HL-60 (cell line): ENCODE measurements at regions not wholly inside any gene's neighbourhood (a gene's known extent, or its start where the extent isn't known, plus 50 kb on each side); places are given as distances from the start of the nearest gene placed in this dataset.

Experiments
- DNase-seq, 2 experiments: peaks; one replicate each; pipeline ENCODE4 v3.0.0-alpha.2; 2010 to 2020; ENCODE audit warnings: low read depth in 1 of 2, low spot score in 1 of 2
- H3K27ac ChIP-seq: fragments of 250-450 bp; sonication (Bioruptor Pico); replicated peaks from 2 replicates; pipeline ENCODE4 v1.5.1; 2020; ENCODE audit warnings: mild to moderate bottlenecking, moderate library complexity
- H3K27me3 ChIP-seq: fragments of 250-450 bp; sonication (Bioruptor Pico); 2 replicates; pipeline ENCODE4 v1.5.1; 2021; ENCODE audit warnings: mild to moderate bottlenecking, moderate library complexity; ENCODE audit not compliant: insufficient read depth, poor library complexity, severe bottlenecking
- H3K4me3 ChIP-seq: replicated peaks from 2 replicates; pipeline ENCODE4 v1.5.1; 2011; ENCODE audit warnings: mild to moderate bottlenecking, control low read depth, low read length; ENCODE audit not compliant: insufficient read depth
- GABPA ChIP-seq: IDR thresholded peaks from 2 replicates; pipeline ENCODE4 v1.6.1; 2012; ENCODE audit warnings: low read depth
- POLR2AphosphoS5 ChIP-seq: IDR thresholded peaks from 2 replicates; pipeline ENCODE4 v1.6.1; 2012; ENCODE audit warnings: low read depth
- SPI1 ChIP-seq: IDR thresholded peaks from 2 replicates; pipeline ENCODE4 v1.6.1; 2012; ENCODE audit warnings: low read depth, mild to moderate bottlenecking, borderline replicate concordance
- TF ChIP-seq, protein P1 (sequence below): IDR thresholded peaks from one replicate; pipeline ENCODE4 v1.5.1; 2011; ENCODE audit warnings: low read length, control low read depth, inconsistent platforms; ENCODE audit not compliant: insufficient read depth
- TF ChIP-seq, protein P2 (sequence below): IDR thresholded peaks from 2 replicates; pipeline ENCODE4 v1.6.1; 2012; ENCODE audit warnings: low read depth; ENCODE audit not compliant: insufficient replicate concordance

DNA sequence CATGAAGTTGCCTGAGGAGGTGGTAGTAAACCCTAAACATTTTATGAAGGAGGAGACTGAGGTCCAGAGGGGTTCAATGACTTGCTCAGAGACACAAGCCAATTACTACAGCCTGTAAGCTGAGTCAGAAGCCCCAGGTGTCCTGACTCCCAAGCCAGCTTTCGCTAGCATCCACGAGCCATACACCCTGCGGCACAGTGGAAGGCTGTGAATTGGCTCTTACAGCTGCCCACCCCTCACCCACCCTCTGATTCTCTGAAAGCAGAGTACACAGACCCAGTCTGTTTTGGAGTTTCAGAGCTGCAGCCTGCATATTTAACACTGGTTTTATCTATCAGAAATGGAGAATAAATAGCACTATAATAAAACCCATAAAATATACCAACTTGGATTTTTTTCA, 253.4 kb downstream of the IGSF11 start:
- no peak for TF ChIP-seq POLR2AphosphoS5
- TF ChIP-seq SPI1: no peak
- no peak for TF ChIP-seq GABPA
- TF ChIP-seq, protein P1, sequence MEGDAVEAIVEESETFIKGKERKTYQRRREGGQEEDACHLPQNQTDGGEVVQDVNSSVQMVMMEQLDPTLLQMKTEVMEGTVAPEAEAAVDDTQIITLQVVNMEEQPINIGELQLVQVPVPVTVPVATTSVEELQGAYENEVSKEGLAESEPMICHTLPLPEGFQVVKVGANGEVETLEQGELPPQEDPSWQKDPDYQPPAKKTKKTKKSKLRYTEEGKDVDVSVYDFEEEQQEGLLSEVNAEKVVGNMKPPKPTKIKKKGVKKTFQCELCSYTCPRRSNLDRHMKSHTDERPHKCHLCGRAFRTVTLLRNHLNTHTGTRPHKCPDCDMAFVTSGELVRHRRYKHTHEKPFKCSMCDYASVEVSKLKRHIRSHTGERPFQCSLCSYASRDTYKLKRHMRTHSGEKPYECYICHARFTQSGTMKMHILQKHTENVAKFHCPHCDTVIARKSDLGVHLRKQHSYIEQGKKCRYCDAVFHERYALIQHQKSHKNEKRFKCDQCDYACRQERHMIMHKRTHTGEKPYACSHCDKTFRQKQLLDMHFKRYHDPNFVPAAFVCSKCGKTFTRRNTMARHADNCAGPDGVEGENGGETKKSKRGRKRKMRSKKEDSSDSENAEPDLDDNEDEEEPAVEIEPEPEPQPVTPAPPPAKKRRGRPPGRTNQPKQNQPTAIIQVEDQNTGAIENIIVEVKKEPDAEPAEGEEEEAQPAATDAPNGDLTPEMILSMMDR: no peak
- TF ChIP-seq, protein P2, sequence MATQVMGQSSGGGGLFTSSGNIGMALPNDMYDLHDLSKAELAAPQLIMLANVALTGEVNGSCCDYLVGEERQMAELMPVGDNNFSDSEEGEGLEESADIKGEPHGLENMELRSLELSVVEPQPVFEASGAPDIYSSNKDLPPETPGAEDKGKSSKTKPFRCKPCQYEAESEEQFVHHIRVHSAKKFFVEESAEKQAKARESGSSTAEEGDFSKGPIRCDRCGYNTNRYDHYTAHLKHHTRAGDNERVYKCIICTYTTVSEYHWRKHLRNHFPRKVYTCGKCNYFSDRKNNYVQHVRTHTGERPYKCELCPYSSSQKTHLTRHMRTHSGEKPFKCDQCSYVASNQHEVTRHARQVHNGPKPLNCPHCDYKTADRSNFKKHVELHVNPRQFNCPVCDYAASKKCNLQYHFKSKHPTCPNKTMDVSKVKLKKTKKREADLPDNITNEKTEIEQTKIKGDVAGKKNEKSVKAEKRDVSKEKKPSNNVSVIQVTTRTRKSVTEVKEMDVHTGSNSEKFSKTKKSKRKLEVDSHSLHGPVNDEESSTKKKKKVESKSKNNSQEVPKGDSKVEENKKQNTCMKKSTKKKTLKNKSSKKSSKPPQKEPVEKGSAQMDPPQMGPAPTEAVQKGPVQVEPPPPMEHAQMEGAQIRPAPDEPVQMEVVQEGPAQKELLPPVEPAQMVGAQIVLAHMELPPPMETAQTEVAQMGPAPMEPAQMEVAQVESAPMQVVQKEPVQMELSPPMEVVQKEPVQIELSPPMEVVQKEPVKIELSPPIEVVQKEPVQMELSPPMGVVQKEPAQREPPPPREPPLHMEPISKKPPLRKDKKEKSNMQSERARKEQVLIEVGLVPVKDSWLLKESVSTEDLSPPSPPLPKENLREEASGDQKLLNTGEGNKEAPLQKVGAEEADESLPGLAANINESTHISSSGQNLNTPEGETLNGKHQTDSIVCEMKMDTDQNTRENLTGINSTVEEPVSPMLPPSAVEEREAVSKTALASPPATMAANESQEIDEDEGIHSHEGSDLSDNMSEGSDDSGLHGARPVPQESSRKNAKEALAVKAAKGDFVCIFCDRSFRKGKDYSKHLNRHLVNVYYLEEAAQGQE: no peak
- no peak overlapping the region for H3K27ac ChIP-seq
- DNase-seq: no peak
- no peak overlapping the region for H3K4me3 ChIP-seq
- H3K27me3 ChIP-seq: no peaks in the 10 kb centered on the region

DNA sequence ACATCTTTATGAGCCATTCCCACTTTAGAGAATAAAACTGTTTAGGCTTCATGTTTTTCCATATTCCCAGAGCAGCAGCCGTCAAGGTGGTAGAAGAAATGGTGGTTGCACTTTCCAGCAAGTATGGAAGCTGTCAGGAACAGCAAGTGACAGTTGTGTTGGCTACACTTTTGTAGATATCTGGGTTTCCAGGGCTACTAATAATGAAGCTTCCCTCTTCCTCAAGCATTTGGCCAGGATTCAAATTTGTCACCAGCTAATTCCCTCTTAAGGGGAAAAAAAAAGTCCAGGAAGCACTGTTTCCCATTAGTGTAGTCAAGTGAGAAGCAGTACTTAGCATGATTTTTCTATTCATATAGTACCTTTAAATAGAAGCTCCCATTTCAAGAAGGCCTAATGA, 252.8 kb downstream of the IGSF11 start:
- DNase-seq: no peak
- Histone ChIP-seq H3K4me3 (no peak overlapping the region), H3K27me3 (no peaks in the 10 kb centered on the region), H3K27ac (no peak overlapping the region)
- TF ChIP-seq, protein P2: no peak
- TF ChIP-seq GABPA: no peak
- TF ChIP-seq SPI1: no peak
- TF ChIP-seq, protein P1: no peak
- TF ChIP-seq POLR2AphosphoS5: no peak

DNA sequence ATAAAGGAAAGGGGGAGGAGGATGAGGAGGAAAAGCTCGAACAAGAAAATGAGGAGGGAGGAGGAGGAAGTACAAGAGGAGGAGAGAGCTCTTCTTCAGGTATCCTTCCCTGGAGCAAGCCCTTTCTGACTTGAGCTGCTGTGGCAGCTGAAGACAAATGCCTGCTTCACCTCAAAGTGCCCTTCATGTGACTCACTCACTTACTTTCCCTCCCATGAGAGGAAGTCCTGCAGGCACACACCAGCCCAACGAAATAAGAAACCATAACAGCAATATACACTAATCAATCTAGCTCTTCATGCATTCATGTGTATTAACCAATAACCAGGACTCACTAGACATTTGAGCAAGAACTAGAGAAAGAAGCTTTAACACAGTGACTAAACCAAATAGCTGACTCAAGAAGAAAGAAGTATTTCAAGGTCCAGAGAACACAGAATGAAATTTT, 251.9 kb downstream of the IGSF11 start:
- Histone ChIP-seq H3K27me3 (no peaks in the 10 kb centered on the region), H3K4me3 (no peak overlapping the region), H3K27ac (no peak overlapping the region)
- TF ChIP-seq, protein P1: no peak
- TF ChIP-seq GABPA (no peak), SPI1 (peak; percentile 59; the same call in 1 of the 2 replicates)
- peak; percentile 10 to 28 for DNase-seq

DNA sequence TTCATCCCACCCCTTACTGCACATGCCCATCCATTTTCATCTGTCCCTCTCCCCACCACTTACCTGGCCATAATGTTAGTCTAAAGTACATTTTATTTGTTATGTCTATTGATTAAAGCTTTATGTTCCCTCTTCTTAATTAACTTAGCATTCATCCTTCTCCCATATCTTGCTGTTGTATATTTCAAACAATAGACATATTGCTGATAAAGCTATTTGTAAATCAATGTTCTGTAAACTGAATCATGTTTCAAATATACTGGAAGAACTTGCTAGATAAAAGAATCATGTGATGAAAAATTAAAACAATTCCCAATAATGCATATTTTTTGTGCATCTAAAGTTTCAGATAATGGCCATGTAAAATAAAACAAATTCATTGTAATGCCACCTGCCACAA, 249.2 kb downstream of the IGSF11 start:
- H3K27me3 ChIP-seq: no peaks in the 10 kb centered on the region
- no peak overlapping the region for H3K4me3 ChIP-seq
- DNase-seq: no peak
- no peak overlapping the region for H3K27ac ChIP-seq
- TF ChIP-seq GABPA (no peak), SPI1 (no peak), POLR2AphosphoS5 (no peak)
- TF ChIP-seq, protein P2: no peak
- TF ChIP-seq, protein P1: no peak
